RWPE2 (cell line): ENCODE measurements at regions not wholly inside any gene's neighbourhood (a gene's known extent, or its start where the extent isn't known, plus 50 kb on each side); places are given as distances from the start of the nearest gene placed in this dataset.

Experiments
- ATAC-seq: fragments of 200-7000 bp; cut with Tn5 transposase; 3 replicates; pipeline ENCODE4 v1.9.1; 2021; ENCODE audit warnings: low read depth
- DNase-seq: peaks from one replicate; pipeline ENCODE4 v3.0.0-alpha.2; 2020; ENCODE audit warnings: low spot score
- H3K27ac ChIP-seq: fragments of 450-650 bp; 2 replicates; pipeline ENCODE4 v1.5.1; 2017; ENCODE audit warnings: mild to moderate bottlenecking; ENCODE audit not compliant: poor library complexity, severe bottlenecking
- H3K27me3 ChIP-seq: fragments of 250-450 bp; sonication (Bioruptor Pico); 2 replicates; pipeline ENCODE4 v1.5.1; 2021; ENCODE audit warnings: mild to moderate bottlenecking, moderate library complexity; ENCODE audit not compliant: insufficient read depth, poor library complexity, severe bottlenecking
- H3K36me3 ChIP-seq: fragments of 250-450 bp; sonication (Bioruptor Pico); 2 replicates; pipeline ENCODE4 v1.5.1; 2020; ENCODE audit warnings: low read depth, mild to moderate bottlenecking, moderate library complexity
- H3K4me1 ChIP-seq: fragments of 250-450 bp; sonication (Bioruptor Pico); 2 replicates; pipeline ENCODE4 v1.5.1; 2021; ENCODE audit warnings: mild to moderate bottlenecking, moderate library complexity; ENCODE audit not compliant: insufficient read depth, poor library complexity, severe bottlenecking
- H3K4me3 ChIP-seq: fragments of 250-450 bp; sonication (Bioruptor Pico); 2 replicates; pipeline ENCODE4 v1.5.1; 2021; ENCODE audit warnings: mild to moderate bottlenecking, moderate library complexity; ENCODE audit not compliant: severe bottlenecking
- H3K9me3 ChIP-seq: fragments of 250-450 bp; sonication (Bioruptor Pico); 2 replicates; pipeline ENCODE4 v1.5.1; 2021; ENCODE audit warnings: mild to moderate bottlenecking, moderate library complexity; ENCODE audit not compliant: severe bottlenecking
- TF ChIP-seq, protein P1 (sequence below): fragments of 450-650 bp; IDR thresholded peaks from one replicate; pipeline ENCODE4 v1.5.1; 2017; ENCODE audit warnings: mild to moderate bottlenecking, moderate library complexity; ENCODE audit not compliant: poor library complexity, severe bottlenecking

DNA sequence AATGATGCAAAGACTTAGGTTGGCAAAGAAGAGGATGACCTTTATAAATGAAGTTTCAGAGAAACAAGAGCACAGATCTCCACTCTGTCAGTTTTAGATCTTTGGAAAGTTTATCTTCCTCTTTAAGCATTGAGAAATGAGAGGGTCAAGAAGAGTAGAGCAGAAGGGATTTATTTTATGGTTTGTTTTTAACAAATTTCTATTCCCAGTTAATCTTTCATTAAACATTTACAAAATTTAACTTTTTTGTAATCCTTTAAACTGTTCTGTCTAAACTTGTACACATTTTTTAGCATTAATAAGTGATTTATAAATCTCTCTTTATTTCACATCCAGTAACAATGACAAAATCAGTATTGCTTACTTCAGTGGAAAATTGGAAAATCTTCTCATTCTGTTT, 875.0 kb upstream of the IGFBP7 start:
- Histone ChIP-seq H3K4me1 (no peaks in the 10 kb centered on the region), H3K27ac (no peak overlapping the region), H3K9me3 (no peaks in the 10 kb centered on the region), H3K36me3 (no peaks in the 10 kb centered on the region), H3K4me3 (no peak overlapping the region), H3K27me3 (no peaks in the 10 kb centered on the region)
- TF ChIP-seq, protein P1, sequence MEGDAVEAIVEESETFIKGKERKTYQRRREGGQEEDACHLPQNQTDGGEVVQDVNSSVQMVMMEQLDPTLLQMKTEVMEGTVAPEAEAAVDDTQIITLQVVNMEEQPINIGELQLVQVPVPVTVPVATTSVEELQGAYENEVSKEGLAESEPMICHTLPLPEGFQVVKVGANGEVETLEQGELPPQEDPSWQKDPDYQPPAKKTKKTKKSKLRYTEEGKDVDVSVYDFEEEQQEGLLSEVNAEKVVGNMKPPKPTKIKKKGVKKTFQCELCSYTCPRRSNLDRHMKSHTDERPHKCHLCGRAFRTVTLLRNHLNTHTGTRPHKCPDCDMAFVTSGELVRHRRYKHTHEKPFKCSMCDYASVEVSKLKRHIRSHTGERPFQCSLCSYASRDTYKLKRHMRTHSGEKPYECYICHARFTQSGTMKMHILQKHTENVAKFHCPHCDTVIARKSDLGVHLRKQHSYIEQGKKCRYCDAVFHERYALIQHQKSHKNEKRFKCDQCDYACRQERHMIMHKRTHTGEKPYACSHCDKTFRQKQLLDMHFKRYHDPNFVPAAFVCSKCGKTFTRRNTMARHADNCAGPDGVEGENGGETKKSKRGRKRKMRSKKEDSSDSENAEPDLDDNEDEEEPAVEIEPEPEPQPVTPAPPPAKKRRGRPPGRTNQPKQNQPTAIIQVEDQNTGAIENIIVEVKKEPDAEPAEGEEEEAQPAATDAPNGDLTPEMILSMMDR, result no peak
- no peak for ATAC-seq
- no peak for DNase-seq

- H3K27ac ChIP-seq, result no peak overlapping the region
- H3K9me3 ChIP-seq, result no peaks in the 10 kb centered on the region
- H3K36me3 ChIP-seq, result no peaks in the 10 kb centered on the region
- ATAC-seq, result no peak
- TF ChIP-seq, protein P1, result no peak
- H3K27me3 ChIP-seq, result no peaks in the 10 kb centered on the region
- H3K4me3 ChIP-seq, result no peak overlapping the region
- H3K4me1 ChIP-seq, result no peaks in the 10 kb centered on the region
- DNase-seq, result no peak
Measured at GRCh38 chr4:57981123-57981522, 870.9 kb upstream of the IGFBP7 start.

DNA sequence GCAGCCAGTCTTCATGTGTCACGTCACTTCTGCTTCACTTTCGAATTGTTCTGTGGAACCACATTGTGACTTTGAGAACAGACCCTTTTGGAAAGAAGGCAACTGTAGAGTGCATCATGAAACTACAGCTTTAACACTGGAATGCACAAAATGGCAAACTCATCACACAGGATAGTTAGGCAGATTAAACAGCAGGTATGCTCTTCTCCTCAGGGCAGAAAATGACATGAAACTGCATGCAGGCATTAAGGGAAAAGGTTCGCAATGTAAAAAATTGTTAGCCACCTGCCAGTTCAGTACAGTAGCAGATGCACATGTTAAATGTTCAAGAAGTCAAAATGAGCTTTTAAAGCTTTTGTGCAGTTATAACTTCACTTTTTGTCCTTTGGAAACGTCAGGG, 864.6 kb upstream of the IGFBP7 start:
- no peaks in the 10 kb centered on the region for H3K4me1 ChIP-seq
- no peak overlapping the region for H3K4me3 ChIP-seq
- no peak for ATAC-seq
- TF ChIP-seq, protein P1, result no peak
- no peaks in the 10 kb centered on the region for H3K27me3 ChIP-seq
- H3K27ac ChIP-seq, result no peak overlapping the region
- no peak for DNase-seq
- H3K36me3 ChIP-seq, result no peaks in the 10 kb centered on the region
- H3K9me3 ChIP-seq, result no peaks in the 10 kb centered on the region

DNA sequence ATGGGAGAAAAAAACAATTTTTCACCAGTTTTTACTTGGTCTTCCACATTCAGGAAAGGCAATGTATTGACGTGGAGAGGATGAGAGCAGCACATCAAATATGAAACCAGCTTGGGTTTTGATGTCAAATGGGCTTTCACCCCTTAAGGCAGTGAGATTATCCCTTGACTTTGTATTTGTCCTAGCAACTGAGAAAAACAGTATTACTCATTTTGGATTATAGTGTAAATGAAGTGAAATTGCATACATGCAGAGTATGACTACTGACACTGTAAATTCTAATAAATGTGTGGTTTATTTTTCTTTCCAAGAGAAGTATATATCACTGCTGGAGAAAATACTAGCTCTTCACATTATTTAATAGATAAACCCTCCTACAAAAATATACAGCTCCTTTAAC, 863.6 kb upstream of the IGFBP7 start:
- no peaks in the 10 kb centered on the region for H3K27me3 ChIP-seq
- no peak overlapping the region for H3K27ac ChIP-seq
- TF ChIP-seq, protein P1, result no peak
- no peaks in the 10 kb centered on the region for H3K4me1 ChIP-seq
- no peaks in the 10 kb centered on the region for H3K9me3 ChIP-seq
- H3K36me3 ChIP-seq, result no peaks in the 10 kb centered on the region
- ATAC-seq, result no peak
- no peak overlapping the region for H3K4me3 ChIP-seq
- no peak for DNase-seq

GRCh38 chr4:57971261-57971660, 861.1 kb upstream of the IGFBP7 start:
- ATAC-seq, result no peak

More at GRCh38 chr4:57971261-57971660, 861.1 kb upstream of the IGFBP7 start:
- TF ChIP-seq, protein P1, result no peak
- no peaks in the 10 kb centered on the region for H3K9me3 ChIP-seq
- no peak for DNase-seq
- no peaks in the 10 kb centered on the region for H3K4me1 ChIP-seq
- H3K36me3 ChIP-seq, result no peaks in the 10 kb centered on the region
- H3K27ac ChIP-seq, result no peak overlapping the region
- H3K4me3 ChIP-seq, result no peak overlapping the region
- H3K27me3 ChIP-seq, result no peaks in the 10 kb centered on the region
